NCI-H128 (cell line): ENCODE measurements at regions not wholly inside any gene's neighbourhood (a gene's known extent, or its start where the extent isn't known, plus 50 kb on each side); places are given as distances from the start of the nearest gene placed in this dataset.
"Not testable (repeated sequence)": the region's sequence is repeated elsewhere in the genome, so short reads cannot be mapped to it uniquely, and the experiment has no call there.

Experiments used
- DNase-seq: peaks from one replicate; lab custom pipeline; 2025; ENCODE audit not compliant: unreplicated experiment; lab: John Stamatoyannopoulos, UW

GRCh38 chr15:66959875-66960274 is 105.5 kb upstream of the SMAD3 start:
- DNase-seq: no peak

- DNase-seq: no peak
These were observed 104.9 kb upstream of the SMAD3 start for GRCh38 chr15:66960519-66960918.

- no peak for DNase-seq
These were observed 104.0 kb upstream of the SMAD3 start for GRCh38 chr15:66961407-66961884.

- no peak for DNase-seq
These were observed 103.5 kb upstream of the SMAD3 start for GRCh38 chr15:66961901-66962300.

GRCh38 chr15:66962522-66962921 is 102.9 kb upstream of the SMAD3 start:
- DNase-seq: no peak

GRCh38 chr15:66963084-66963483 is 102.3 kb upstream of the SMAD3 start:
- DNase-seq: no peak

- DNase-seq: no peak
These were observed 101.7 kb upstream of the SMAD3 start for GRCh38 chr15:66963710-66964109.

- DNase-seq: no peak
These were observed 101.2 kb upstream of the SMAD3 start for GRCh38 chr15:66964111-66964738.

- no peak for DNase-seq
These were observed 100.6 kb upstream of the SMAD3 start for GRCh38 chr15:66964791-66965190.

- DNase-seq: no peak
These were observed 100.1 kb upstream of the SMAD3 start for GRCh38 chr15:66965201-66965900.

GRCh38 chr15:66966256-66966655 is 99.1 kb upstream of the SMAD3 start:
- DNase-seq: no peak

GRCh38 chr15:66968806-66969596 is 96.4 kb upstream of the SMAD3 start:
- no peak for DNase-seq

GRCh38 chr15:66974131-66974530 is 91.3 kb upstream of the SMAD3 start:
- not testable (repeated sequence) for DNase-seq

GRCh38 chr15:66976106-66976640 is 89.2 kb upstream of the SMAD3 start:
- not testable (repeated sequence) for DNase-seq

GRCh38 chr15:66980326-66980725 is 85.1 kb upstream of the SMAD3 start:
- DNase-seq: not testable (repeated sequence)

- DNase-seq: no peak
These were observed 83.6 kb upstream of the SMAD3 start for GRCh38 chr15:66981771-66982170.

GRCh38 chr15:66982250-66982649 is 83.2 kb upstream of the SMAD3 start:
- no peak for DNase-seq

GRCh38 chr15:66982816-66983215 is 82.6 kb upstream of the SMAD3 start:
- no peak for DNase-seq

- DNase-seq: no peak
These were observed 79.7 kb upstream of the SMAD3 start for GRCh38 chr15:66985653-66986052.

GRCh38 chr15:66986951-66987350 is 78.5 kb upstream of the SMAD3 start:
- no peak for DNase-seq

- no peak for DNase-seq
These were observed 72.3 kb upstream of the SMAD3 start for GRCh38 chr15:66993090-66993489.
